ENCODE measurements at regions not wholly inside any gene's neighbourhood (a gene's known extent, or its start where the extent isn't known, plus 50 kb on each side); places are given as distances from the start of the nearest gene placed in this dataset.
"Not testable (repeated sequence)": the region's sequence is repeated elsewhere in the genome, so short reads cannot be mapped to it uniquely, and the experiment has no call there.

- H3K4me3 ChIP-seq (ENCODE audit: low read length), result no peak overlapping the region
- no peak for DNase-seq (ENCODE audit: low read depth, low spot score)
- WGBS (ENCODE audit: insufficient coverage, insufficient read length), result no CpG with 5 or more reads among the region's 3 CpGs
- H3K9me3 ChIP-seq (ENCODE audit: control insufficient read depth, insufficient read depth, low read length), result no peaks in the 10 kb centered on the region
- no peak overlapping the region for H3K27ac ChIP-seq (ENCODE audit: low read length)
- no peaks in the 10 kb centered on the region for H3K36me3 ChIP-seq (ENCODE audit: control insufficient read depth, insufficient read depth, low read length)
- H3K27me3 ChIP-seq (ENCODE audit: control insufficient read depth, insufficient read depth, low read length), result no peaks in the 10 kb centered on the region
- no peaks in the 10 kb centered on the region for H3K4me1 ChIP-seq (ENCODE audit: control insufficient read depth, insufficient read depth, low read length)
Observed at GRCh38 chr9:79083621-79084020, 488.1 kb upstream of the TLE4 start.

- no peaks in the 10 kb centered on the region for H3K27me3 ChIP-seq (ENCODE audit: control insufficient read depth, insufficient read depth, low read length)
- no peak for DNase-seq (ENCODE audit: low read depth, low spot score)
- no peaks in the 10 kb centered on the region; the same call in 1 of the 2 replicates for H3K9me3 ChIP-seq (ENCODE audit: control insufficient read depth, insufficient read depth, low read length)
- no peak overlapping the region for H3K27ac ChIP-seq (ENCODE audit: low read length)
- H3K4me3 ChIP-seq (ENCODE audit: low read length), result no peak overlapping the region
- WGBS (ENCODE audit: insufficient coverage, insufficient read length), result no CpG with 5 or more reads among the region's 2 CpGs
- H3K36me3 ChIP-seq (ENCODE audit: control insufficient read depth, insufficient read depth, low read length), result no peaks in the 10 kb centered on the region
- H3K4me1 ChIP-seq (ENCODE audit: control insufficient read depth, insufficient read depth, low read length), result no peaks in the 10 kb centered on the region
Observed at GRCh38 chr9:79087133-79087532, 484.6 kb upstream of the TLE4 start.

GRCh38 chr9:79089054-79089560 is 482.7 kb upstream of the TLE4 start:
- no peak for DNase-seq (ENCODE audit: low read depth, low spot score)
- no peaks in the 10 kb centered on the region; the same call in 1 of the 2 replicates for H3K9me3 ChIP-seq (ENCODE audit: control insufficient read depth, insufficient read depth, low read length)
- no peaks in the 10 kb centered on the region for H3K36me3 ChIP-seq (ENCODE audit: control insufficient read depth, insufficient read depth, low read length)
- H3K27ac ChIP-seq (ENCODE audit: low read length), result no peak overlapping the region
- no peaks in the 10 kb centered on the region for H3K27me3 ChIP-seq (ENCODE audit: control insufficient read depth, insufficient read depth, low read length)
- H3K4me3 ChIP-seq (ENCODE audit: low read length), result no peak overlapping the region
- H3K4me1 ChIP-seq (ENCODE audit: control insufficient read depth, insufficient read depth, low read length), result no peaks in the 10 kb centered on the region

- H3K27ac ChIP-seq (ENCODE audit: low read length); H3K27me3 ChIP-seq (ENCODE audit: control insufficient read depth, insufficient read depth, low read length); H3K4me1 ChIP-seq (ENCODE audit: control insufficient read depth, insufficient read depth, low read length); DNase-seq (ENCODE audit: low read depth, low spot score); H3K36me3 ChIP-seq (ENCODE audit: control insufficient read depth, insufficient read depth, low read length); H3K9me3 ChIP-seq (ENCODE audit: control insufficient read depth, insufficient read depth, low read length); H3K4me3 ChIP-seq (ENCODE audit: low read length): not testable (repeated sequence)
- no CpG with 5 or more reads among the region's 2 CpGs for WGBS (ENCODE audit: insufficient coverage, insufficient read length)
Observed at GRCh38 chr9:79089851-79090250, 481.9 kb upstream of the TLE4 start.

DNA sequence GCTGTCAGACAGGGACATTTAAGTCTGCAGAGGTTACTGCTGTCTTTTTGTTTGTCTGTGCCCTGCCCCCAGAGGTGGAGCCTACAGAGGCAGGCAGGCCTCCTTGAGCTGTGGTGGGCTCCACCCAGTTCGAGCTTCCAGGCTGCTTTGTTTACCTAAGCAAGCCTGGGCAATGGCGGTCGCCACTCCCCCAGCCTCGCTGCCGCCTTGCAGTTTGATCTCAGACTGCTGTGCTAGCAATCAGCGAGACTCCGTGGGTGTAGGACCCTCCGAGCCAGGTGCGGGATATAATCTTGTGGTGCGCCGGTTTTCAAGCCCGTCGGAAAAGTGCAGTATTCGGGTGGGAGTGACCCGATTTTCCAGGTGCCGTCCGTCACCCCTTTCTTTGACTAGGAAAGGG is 468.5 kb upstream of the TLE4 start:
- not testable (repeated sequence) for DNase-seq (ENCODE audit: low read depth, low spot score); H3K27ac ChIP-seq (ENCODE audit: low read length); H3K36me3 ChIP-seq (ENCODE audit: control insufficient read depth, insufficient read depth, low read length); H3K9me3 ChIP-seq (ENCODE audit: control insufficient read depth, insufficient read depth, low read length); H3K27me3 ChIP-seq (ENCODE audit: control insufficient read depth, insufficient read depth, low read length); H3K4me1 ChIP-seq (ENCODE audit: control insufficient read depth, insufficient read depth, low read length); H3K4me3 ChIP-seq (ENCODE audit: low read length)
- no CpG with 5 or more reads among the region's 17 CpGs for WGBS (ENCODE audit: insufficient coverage, insufficient read length)

GRCh38 chr9:79104216-79104615 is 467.5 kb upstream of the TLE4 start:
- no peaks in the 10 kb centered on the region for H3K4me1 ChIP-seq (ENCODE audit: control insufficient read depth, insufficient read depth, low read length)
- H3K36me3 ChIP-seq (ENCODE audit: control insufficient read depth, insufficient read depth, low read length), result no peaks in the 10 kb centered on the region
- H3K27ac ChIP-seq (ENCODE audit: low read length), result no peak overlapping the region
- no peaks in the 10 kb centered on the region for H3K27me3 ChIP-seq (ENCODE audit: control insufficient read depth, insufficient read depth, low read length)
- peaks cover 3% of the 10 kb centered on the region for H3K9me3 ChIP-seq (ENCODE audit: control insufficient read depth, insufficient read depth, low read length)
- DNase-seq (ENCODE audit: low read depth, low spot score), result no peak
- WGBS (ENCODE audit: insufficient coverage, insufficient read length), result no CpG with 5 or more reads among the region's 1 CpG
- H3K4me3 ChIP-seq (ENCODE audit: low read length), result no peak overlapping the region

GRCh38 chr9:79104951-79105350 is 466.8 kb upstream of the TLE4 start:
- H3K9me3 ChIP-seq (ENCODE audit: control insufficient read depth, insufficient read depth, low read length), result peaks cover 3% of the 10 kb centered on the region
- DNase-seq (ENCODE audit: low read depth, low spot score), result no peak
- no peak overlapping the region for H3K27ac ChIP-seq (ENCODE audit: low read length)
- no CpG with 5 or more reads among the region's 2 CpGs for WGBS (ENCODE audit: insufficient coverage, insufficient read length)
- H3K4me3 ChIP-seq (ENCODE audit: low read length), result no peak overlapping the region
- no peaks in the 10 kb centered on the region for H3K36me3 ChIP-seq (ENCODE audit: control insufficient read depth, insufficient read depth, low read length)
- H3K27me3 ChIP-seq (ENCODE audit: control insufficient read depth, insufficient read depth, low read length), result no peaks in the 10 kb centered on the region
- H3K4me1 ChIP-seq (ENCODE audit: control insufficient read depth, insufficient read depth, low read length), result no peaks in the 10 kb centered on the region

- Histone ChIP-seq H3K9me3 (ENCODE audit: control insufficient read depth, insufficient read depth, low read length) (peaks cover 3% of the 10 kb centered on the region), H3K27me3 (ENCODE audit: control insufficient read depth, insufficient read depth, low read length) (no peaks in the 10 kb centered on the region), H3K4me3 (ENCODE audit: low read length) (no peak overlapping the region), H3K36me3 (ENCODE audit: control insufficient read depth, insufficient read depth, low read length) (no peaks in the 10 kb centered on the region), H3K4me1 (ENCODE audit: control insufficient read depth, insufficient read depth, low read length) (no peaks in the 10 kb centered on the region), H3K27ac (ENCODE audit: low read length) (no peak overlapping the region)
- WGBS (ENCODE audit: insufficient coverage, insufficient read length), result no CpG with 5 or more reads among the region's 3 CpGs
- no peak for DNase-seq (ENCODE audit: low read depth, low spot score)
Observed at GRCh38 chr9:79107911-79108676, 463.7 kb upstream of the TLE4 start.

DNA sequence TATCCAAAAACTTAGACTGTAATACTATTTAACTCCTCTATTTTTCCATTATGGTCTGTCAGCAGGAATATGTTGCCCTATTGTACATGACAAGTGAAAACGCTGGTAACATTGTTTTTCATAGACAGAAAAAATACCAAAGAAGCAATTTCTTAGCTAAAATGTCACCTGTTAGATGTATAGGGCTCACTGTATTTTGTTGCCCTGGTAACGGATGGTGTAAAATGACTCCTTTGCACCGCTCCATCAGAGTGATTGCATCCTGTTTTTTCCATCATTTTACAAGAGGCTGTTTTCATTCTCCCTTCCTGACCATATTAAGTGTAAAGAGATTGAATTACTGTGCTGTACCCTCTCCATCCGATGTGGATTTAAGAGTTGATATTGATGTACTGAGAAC is 460.1 kb upstream of the TLE4 start:
- H3K4me1 ChIP-seq (ENCODE audit: control insufficient read depth, insufficient read depth, low read length), result no peaks in the 10 kb centered on the region
- H3K27ac ChIP-seq (ENCODE audit: low read length), result no peak overlapping the region
- WGBS (ENCODE audit: insufficient coverage, insufficient read length), result no CpG with 5 or more reads among the region's 4 CpGs
- H3K36me3 ChIP-seq (ENCODE audit: control insufficient read depth, insufficient read depth, low read length), result no peaks in the 10 kb centered on the region
- H3K27me3 ChIP-seq (ENCODE audit: control insufficient read depth, insufficient read depth, low read length), result no peaks in the 10 kb centered on the region
- DNase-seq (ENCODE audit: low read depth, low spot score), result no peak
- no peak overlapping the region for H3K4me3 ChIP-seq (ENCODE audit: low read length)
- peaks cover 3% of the 10 kb centered on the region for H3K9me3 ChIP-seq (ENCODE audit: control insufficient read depth, insufficient read depth, low read length)

GRCh38 chr9:79115176-79115575 is 456.6 kb upstream of the TLE4 start:
- Histone ChIP-seq H3K4me3 (ENCODE audit: low read length) (no peak overlapping the region), H3K27me3 (ENCODE audit: control insufficient read depth, insufficient read depth, low read length) (no peaks in the 10 kb centered on the region), H3K4me1 (ENCODE audit: control insufficient read depth, insufficient read depth, low read length) (no peaks in the 10 kb centered on the region), H3K36me3 (ENCODE audit: control insufficient read depth, insufficient read depth, low read length) (no peaks in the 10 kb centered on the region), H3K9me3 (ENCODE audit: control insufficient read depth, insufficient read depth, low read length) (no peaks in the 10 kb centered on the region), H3K27ac (ENCODE audit: low read length) (no peak overlapping the region)
- no CpG with 5 or more reads among the region's 4 CpGs for WGBS (ENCODE audit: insufficient coverage, insufficient read length)
- no peak for DNase-seq (ENCODE audit: low read depth, low spot score)

- no peaks in the 10 kb centered on the region for H3K36me3 ChIP-seq (ENCODE audit: control insufficient read depth, insufficient read depth, low read length)
- no peak overlapping the region for H3K27ac ChIP-seq (ENCODE audit: low read length)
- no CpG with 5 or more reads among the region's 3 CpGs for WGBS (ENCODE audit: insufficient coverage, insufficient read length)
- no peak overlapping the region for H3K4me3 ChIP-seq (ENCODE audit: low read length)
- H3K9me3 ChIP-seq (ENCODE audit: control insufficient read depth, insufficient read depth, low read length), result no peaks in the 10 kb centered on the region
- no peaks in the 10 kb centered on the region for H3K27me3 ChIP-seq (ENCODE audit: control insufficient read depth, insufficient read depth, low read length)
- H3K4me1 ChIP-seq (ENCODE audit: control insufficient read depth, insufficient read depth, low read length), result no peaks in the 10 kb centered on the region
- no peak for DNase-seq (ENCODE audit: low read depth, low spot score)
Observed at GRCh38 chr9:79116041-79116440, 455.7 kb upstream of the TLE4 start.

Data from iPS DF 6.9 (cell line).